HG03342 (cell line): ENCODE measurements at regions not wholly inside any gene's neighbourhood (a gene's known extent, or its start where the extent isn't known, plus 50 kb on each side); places are given as distances from the start of the nearest gene placed in this dataset.
"Not testable (repeated sequence)": the region's sequence is repeated elsewhere in the genome, so short reads cannot be mapped to it uniquely, and the experiment has no call there.

Source experiments
- ATAC-seq: cut with Tn5 transposase; IDR thresholded peaks from one replicate; pipeline ENCODE4 v1.9.1; 2021; ENCODE audit warnings: mild to moderate bottlenecking, moderate library complexity; ENCODE audit not compliant: unreplicated experiment

GRCh38 chr2:71961289-71962027 is 186.2 kb downstream of the CYP26B1 start:
- no peak for ATAC-seq

- ATAC-seq = no peak
Measured at GRCh38 chr2:71959494-71959893, 188.2 kb downstream of the CYP26B1 start.

GRCh38 chr2:71958426-71958825 is 189.2 kb downstream of the CYP26B1 start:
- not testable (repeated sequence) for ATAC-seq

- no peak for ATAC-seq
Measured at GRCh38 chr2:71952572-71953188, 195.0 kb downstream of the CYP26B1 start.

- ATAC-seq = no peak
Measured at GRCh38 chr2:71951718-71952404, 195.8 kb downstream of the CYP26B1 start.

GRCh38 chr2:71951083-71951468 is 196.6 kb downstream of the CYP26B1 start:
- no peak for ATAC-seq

- ATAC-seq = no peak
Measured at GRCh38 chr2:71950256-71951082, 197.2 kb downstream of the CYP26B1 start.

GRCh38 chr2:71949537-71949798 is 198.2 kb downstream of the CYP26B1 start:
- ATAC-seq = no peak

- no peak for ATAC-seq
Measured at GRCh38 chr2:71948781-71949536, 198.7 kb downstream of the CYP26B1 start.

- ATAC-seq = no peak
Measured at GRCh38 chr2:71947809-71948208, 199.9 kb downstream of the CYP26B1 start.

GRCh38 chr2:71945603-71945959 is 202.1 kb downstream of the CYP26B1 start:
- ATAC-seq = no peak

- no peak for ATAC-seq
Measured at GRCh38 chr2:71944806-71945602, 202.7 kb downstream of the CYP26B1 start.

GRCh38 chr2:71944183-71944550 is 203.5 kb downstream of the CYP26B1 start:
- ATAC-seq = no peak

- no peak for ATAC-seq
Measured at GRCh38 chr2:71943238-71944182, 204.2 kb downstream of the CYP26B1 start.

- no peak for ATAC-seq
Measured at GRCh38 chr2:71941726-71942525, 205.7 kb downstream of the CYP26B1 start.

- no peak for ATAC-seq
Measured at GRCh38 chr2:71940695-71941094, 207.0 kb downstream of the CYP26B1 start.

GRCh38 chr2:71939588-71940535 is 207.8 kb downstream of the CYP26B1 start:
- no peak for ATAC-seq
